HG03575 (cell line): ENCODE measurements at regions not wholly inside any gene's neighbourhood (a gene's known extent, or its start where the extent isn't known, plus 50 kb on each side); places are given as distances from the start of the nearest gene placed in this dataset.

Experiments
- ATAC-seq: cut with Tn5 transposase; IDR thresholded peaks from one replicate; pipeline ENCODE4 v1.9.1; 2021; ENCODE audit not compliant: unreplicated experiment, insufficient number of reproducible peaks, low FRiP score; ENCODE audit errors: extremely low read depth

- no peak for ATAC-seq
Measured at GRCh38 chr18:39976771-39977170, 1978.3 kb upstream of the PIK3C3 start.

DNA sequence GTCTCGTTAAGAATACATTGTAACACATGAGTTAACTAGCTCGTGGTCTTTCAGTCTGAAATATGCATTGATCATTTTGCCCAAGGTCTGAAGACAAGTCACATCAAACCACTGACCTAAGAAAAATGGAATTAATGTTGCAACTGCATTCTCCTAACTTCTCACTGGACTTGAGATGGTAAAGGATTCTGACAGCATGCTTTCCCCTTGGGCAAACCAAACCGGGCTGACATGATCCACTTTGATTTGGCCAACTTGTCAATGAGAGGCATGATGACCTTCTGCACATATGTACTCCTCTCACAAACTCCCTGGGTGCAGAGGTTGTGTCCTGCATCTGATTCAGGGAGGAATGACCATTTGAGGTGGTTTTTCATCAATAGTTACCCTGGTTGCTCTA lies 1982.5 kb upstream of the PIK3C3 start:
- ATAC-seq: no peak

DNA sequence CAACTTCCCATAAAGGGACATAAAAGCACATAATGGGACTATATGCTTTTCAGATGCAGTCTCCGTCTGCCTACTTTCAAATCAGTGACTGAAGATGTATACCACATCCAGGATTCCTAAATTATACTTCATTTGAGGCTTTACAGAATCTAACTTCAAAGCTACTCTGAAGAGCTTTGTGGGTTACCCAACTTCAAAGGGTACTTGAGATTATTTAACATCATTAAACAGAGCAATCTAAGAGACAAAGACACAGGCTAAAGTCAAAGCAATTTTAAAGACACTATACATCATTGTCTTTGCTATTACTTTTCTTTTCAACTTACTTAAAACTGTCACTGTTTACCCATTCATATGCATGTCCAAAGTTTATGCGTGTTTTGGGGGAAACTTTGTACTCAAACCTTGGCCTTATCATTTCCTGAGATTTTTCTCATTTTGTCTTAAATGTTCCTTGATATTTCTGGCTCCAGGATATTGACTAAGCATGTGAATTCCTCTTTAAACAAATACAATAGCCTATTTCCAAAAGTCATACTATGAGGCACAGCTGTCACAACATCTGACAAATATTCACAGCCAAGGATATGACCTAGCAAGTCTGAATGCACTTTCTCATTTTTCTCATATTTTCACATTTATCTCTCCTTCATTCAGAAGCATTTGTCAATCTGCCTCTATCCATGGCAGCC lies 1985.1 kb upstream of the PIK3C3 start:
- ATAC-seq: no peak

DNA sequence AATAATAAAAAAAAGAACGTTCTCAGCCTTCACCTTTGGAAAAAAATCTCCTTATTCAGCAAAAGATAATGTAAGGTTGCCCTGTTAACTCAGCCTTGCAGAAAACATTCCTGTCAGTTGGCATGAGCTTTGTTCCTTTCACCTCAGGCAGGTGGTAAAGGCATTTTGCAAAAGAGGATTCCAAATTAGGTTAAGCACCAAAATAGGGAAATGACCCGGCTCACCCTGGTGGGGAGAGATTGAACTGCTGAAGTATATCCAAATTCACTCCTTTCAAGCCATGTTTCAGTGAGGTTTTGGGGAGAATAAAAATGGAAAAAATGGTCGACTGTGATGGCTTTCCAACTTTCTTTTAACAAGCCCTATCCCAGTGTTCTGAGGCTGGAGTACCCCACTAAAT lies 1988.8 kb upstream of the PIK3C3 start:
- ATAC-seq: no peak

DNA sequence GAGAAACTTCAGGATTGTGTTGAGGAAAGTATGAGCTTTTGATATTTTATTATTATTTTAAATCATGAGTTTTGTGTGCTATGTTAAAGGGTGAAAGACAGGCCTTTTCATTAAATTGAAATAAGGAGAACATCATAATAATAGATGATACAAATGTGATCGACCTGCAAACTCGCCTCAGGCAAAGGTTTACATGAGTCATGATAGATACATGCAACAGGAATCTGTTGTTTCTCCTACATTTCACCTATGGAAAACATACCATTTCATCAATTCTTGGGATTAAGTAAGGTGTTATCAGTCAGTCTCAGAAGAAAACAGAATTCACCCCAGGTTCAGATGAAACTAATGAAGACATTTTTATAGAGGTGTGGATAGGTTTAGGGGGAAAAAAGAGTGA lies 1992.5 kb upstream of the PIK3C3 start:
- ATAC-seq: no peak

- no peak for ATAC-seq
Measured at GRCh38 chr18:39960550-39960949, 1994.5 kb upstream of the PIK3C3 start.

DNA sequence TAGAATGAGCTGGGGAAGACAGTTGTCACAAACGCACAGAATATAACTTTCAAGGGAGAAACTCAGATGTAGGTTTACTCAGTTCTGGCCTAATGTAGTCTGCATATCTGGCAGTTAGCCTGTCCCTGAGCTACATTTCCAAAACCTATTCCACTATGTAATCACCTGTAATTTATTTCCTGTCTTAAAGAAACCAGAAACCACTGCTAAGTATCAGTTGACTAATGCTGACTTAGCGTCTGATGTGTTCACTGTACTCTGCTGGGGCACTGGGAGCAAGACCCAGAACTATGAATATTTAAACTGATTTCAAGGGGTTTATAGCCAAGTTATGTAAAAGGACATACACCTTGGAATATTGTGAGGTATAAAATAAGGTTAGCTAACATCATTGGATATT lies 1995.2 kb upstream of the PIK3C3 start:
- no peak for ATAC-seq

DNA sequence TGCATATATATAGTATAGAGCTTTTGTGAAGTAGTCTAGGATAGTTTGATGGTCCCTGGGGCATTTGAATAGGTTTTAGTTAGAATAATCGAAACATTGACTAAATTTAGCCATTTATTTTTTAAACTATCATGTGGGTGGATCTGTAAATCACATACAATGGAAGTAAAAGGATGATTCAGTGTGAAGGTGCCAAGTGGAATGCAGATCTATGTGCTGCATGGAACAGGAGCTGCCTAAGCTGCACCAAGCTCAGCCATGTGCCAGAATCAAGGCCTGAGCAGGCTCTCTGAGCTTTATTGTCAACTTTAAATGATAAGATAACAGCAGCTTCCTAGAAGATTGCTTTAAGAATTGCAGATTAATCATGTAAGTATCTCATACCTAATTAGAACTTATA lies 1996.2 kb upstream of the PIK3C3 start:
- ATAC-seq: no peak

DNA sequence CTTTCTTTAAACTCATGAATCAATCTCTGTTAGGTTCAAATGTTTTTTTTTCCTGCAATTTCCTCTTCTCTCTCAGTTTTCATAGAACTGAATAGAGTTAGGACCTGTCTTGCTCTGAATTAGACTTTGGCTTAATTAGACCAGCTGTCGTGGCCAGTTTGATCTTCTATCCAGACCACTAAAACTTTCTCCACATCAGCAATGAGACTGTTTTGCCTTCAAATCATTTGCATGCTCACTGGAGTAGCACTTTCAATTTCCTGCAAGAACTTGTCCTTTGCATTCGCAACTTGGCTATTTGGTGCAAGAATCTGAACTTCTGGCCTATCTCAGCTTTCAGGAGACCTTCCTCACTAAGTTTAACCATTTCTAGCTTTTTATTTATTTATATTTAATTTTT lies 2002.2 kb upstream of the PIK3C3 start:
- no peak for ATAC-seq

- no peak for ATAC-seq
Measured at GRCh38 chr18:39951142-39951720, 2003.8 kb upstream of the PIK3C3 start.

GRCh38 chr18:39946623-39947061 lies 2008.4 kb upstream of the PIK3C3 start:
- no peak for ATAC-seq

- ATAC-seq: no peak
Measured at GRCh38 chr18:39945076-39945475, 2010.0 kb upstream of the PIK3C3 start.

GRCh38 chr18:39942702-39943101 lies 2012.3 kb upstream of the PIK3C3 start:
- ATAC-seq: no peak

DNA sequence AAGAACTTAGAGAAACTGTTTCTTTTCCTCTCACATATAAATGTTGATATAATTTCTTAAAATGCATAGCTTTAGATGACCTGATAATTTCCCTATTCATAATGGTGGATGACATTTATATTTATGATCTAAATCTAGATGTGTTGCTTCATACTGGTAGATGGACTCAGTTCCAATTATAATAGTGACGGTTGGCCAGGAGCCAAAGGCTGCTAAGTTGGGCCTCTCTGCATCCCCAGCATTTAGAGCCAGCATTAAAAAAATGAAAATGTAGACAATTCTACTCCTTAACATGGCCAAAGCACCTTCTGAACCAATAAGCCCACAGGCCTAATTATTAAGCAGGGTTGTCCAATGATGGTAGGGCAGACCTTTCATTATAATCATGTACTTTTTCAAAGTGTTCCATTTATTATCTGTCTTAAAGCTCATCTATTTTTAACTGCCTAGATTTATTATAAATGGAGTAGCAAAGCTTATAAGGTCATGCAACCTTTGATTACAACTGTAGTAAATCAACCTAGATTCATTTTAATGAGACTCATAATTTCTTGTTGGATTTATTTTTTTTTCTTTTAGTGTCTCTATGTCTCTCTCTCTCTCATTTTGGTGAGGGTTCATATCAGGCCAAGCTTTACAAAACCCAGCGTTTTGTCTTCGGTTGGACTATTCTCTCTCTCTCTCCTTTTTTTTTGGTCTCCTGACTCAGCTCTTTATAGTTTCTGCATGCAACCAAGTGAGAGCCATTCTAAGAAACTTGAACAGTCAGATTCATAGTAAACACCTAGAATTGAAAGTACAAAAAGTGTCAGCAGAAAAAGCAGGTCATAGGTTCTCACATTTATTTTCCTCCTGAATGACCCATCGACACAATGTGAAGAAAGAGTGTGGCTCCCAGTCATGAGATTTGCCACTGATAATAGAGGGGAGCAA lies 2016.1 kb upstream of the PIK3C3 start:
- ATAC-seq: no peak

DNA sequence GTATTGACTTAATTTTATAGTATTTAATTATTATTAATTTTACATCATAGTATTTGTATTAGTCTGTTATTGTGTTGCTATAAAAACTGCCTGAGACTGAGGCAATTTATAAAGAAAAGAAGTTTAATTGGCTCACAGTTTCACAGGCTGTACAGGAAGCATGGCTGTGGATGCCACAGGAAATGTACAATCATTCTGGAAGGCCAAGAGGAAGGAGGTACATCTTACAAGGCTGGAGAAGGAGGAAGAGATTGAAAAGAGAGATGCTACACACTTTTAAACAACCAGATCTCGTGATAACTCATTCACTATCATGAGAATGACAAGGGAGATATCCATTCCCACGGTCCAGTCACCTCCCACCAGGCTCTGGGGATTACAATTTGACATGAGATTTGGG lies 2019.4 kb upstream of the PIK3C3 start:
- no peak for ATAC-seq

DNA sequence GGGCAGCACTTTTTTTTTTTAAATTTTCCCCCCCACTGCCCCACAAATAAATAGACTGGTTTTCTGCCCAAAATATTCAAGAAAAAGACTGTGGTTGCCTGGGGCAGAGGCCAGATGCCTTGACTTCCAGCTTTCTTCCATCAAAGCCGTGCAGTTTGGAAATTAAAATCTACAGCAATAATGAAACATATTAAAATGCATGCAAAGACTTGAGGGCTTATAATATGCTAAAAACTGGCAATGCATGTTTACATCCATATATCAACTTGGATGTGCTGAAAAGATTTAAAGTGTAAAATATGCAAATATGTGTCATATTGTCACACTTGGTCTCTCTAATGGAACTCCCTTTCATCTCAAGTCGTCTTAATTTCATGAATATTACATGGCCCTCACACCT lies 2036.2 kb upstream of the PIK3C3 start:
- ATAC-seq: no peak

DNA sequence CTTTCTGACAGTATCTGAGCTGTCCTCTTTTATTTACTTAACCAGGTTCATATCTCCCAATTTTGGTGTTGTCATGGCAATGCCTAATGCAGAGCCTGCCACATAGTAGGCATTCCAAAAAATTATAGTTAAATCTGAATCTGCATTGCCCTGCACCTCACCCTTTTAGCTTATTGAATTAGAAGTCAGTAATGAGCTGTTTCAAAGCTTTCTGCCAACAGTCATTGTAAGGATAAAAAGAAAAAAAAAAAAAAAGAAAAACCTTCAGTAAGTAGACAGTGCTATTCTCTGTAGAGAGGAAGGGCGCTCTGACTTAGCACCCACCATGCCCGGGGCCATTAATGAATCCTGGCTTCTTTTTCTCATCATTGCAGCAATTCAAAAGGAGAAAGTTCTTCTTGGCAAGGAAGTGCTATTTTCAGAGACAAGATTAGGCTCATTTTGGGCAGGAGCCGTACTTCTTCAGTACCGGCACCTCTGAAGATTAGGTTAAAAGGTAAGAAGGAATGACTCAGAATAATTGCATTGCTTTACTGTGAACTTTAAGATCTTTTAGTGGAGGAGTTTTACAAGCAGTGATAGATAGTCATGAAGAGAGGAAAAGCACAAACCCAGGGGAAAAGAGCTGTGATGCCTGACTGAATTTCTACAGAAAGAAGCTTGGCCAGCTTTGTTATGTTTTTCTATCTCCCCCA lies 2041.2 kb upstream of the PIK3C3 start:
- no peak for ATAC-seq

- no peak for ATAC-seq
Measured at GRCh38 chr18:39911716-39912115, 2043.3 kb upstream of the PIK3C3 start.

DNA sequence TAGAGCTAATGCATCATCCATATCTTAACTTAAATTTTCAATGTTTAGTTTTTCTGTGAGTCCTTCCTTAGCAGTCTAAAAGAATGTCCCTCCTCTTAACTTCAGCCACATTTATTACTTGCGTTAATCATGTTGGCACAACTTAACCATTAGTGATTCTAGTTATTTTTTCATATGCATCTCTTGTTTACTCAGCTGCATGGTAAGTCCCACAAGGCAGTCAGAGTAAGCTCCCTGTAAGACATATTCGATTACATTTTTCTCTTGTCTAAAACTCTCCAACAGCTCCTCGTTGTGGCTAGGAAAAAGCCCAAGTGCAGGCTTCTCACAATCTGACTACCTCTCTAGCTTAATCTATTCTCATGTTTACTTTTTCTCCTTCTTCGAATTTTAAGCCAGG lies 2045.3 kb upstream of the PIK3C3 start:
- ATAC-seq: no peak
